GM18519 (cell line): ENCODE measurements at regions not wholly inside any gene's neighbourhood (a gene's known extent, or its start where the extent isn't known, plus 50 kb on each side); places are given as distances from the start of the nearest gene placed in this dataset.

ENCODE experiments used
- ATAC-seq: cut with Tn5 transposase; IDR thresholded peaks from one replicate; pipeline ENCODE4 v1.9.1; 2021; ENCODE audit warnings: mild to moderate bottlenecking, moderate library complexity; ENCODE audit not compliant: unreplicated experiment, low FRiP score

DNA sequence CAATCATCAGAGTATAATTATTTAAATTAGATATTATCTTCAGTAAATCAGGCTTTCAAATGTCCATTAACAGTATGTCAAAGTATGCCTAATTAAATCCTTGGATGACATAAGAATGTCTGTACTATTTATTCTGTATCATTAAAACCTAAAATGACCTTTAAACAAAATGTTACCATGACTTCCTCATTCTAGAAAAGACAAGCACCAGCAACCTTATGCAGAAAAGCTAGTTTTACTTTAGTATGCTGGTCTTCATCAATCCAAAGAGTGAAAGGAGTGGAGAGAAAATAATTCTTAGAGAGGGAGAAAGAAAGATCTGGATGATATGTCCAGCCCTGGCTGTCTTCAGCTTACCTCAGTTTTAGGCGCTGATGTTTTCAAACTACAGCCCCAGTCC, 140.1 kb upstream of the UBE2E2 start:
- ATAC-seq, result no peak

- ATAC-seq, result no peak
These were observed 136.0 kb upstream of the UBE2E2 start for GRCh38 chr3:23067116-23067515.

- ATAC-seq, result no peak
These were observed 135.0 kb upstream of the UBE2E2 start for GRCh38 chr3:23068016-23068728.

DNA sequence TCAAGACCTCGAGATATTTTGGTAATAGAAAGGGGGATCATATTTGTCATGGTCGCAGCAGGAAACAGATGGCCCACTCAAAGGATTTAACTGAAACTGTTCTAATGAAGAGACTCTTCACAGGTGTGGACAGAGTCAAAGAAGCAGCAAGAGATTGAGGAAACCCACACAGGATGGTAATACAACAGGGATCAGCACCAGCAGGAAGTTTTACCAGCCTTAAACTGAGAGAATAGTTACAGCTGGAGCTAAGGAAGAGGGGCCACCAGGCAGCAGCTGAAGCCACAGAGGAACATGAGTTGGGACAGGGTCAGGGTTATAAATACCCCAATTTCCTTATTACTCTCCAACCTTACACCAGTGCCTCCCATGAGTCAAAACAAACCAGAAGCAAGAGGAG, 131.8 kb upstream of the UBE2E2 start:
- ATAC-seq, result peak; percentile 20

- peak; percentile 77 for ATAC-seq
These were observed 131.4 kb upstream of the UBE2E2 start for GRCh38 chr3:23071758-23072157.

GRCh38 chr3:23072693-23073092, 130.4 kb upstream of the UBE2E2 start:
- ATAC-seq, result no peak

DNA sequence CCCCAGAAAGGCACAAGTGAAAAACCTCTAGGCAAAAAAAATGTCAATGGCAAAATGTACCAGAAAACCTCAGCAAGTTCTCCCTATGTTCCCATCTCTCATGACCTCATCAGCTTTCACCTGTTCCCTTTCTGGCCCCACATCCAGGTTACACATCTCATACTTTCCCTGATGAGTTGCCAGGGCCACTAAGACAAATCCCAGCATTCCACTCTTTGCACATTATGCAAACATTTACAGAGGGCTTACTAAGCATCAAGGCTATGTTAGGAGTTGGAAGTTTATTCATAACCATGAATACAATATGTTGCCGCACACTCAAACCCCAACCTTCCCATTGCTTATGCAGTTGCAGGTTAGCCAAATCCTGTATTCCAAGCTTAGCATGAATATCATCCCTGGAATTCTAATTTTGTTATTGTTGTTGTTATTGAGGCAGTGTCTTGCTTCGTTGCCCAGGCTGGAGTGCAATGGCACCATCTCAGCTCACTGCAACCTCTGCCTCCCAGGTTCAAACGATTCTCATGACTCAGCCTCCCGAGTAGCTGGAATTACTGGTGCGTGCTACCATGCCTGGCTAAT, 129.3 kb upstream of the UBE2E2 start:
- no peak for ATAC-seq

DNA sequence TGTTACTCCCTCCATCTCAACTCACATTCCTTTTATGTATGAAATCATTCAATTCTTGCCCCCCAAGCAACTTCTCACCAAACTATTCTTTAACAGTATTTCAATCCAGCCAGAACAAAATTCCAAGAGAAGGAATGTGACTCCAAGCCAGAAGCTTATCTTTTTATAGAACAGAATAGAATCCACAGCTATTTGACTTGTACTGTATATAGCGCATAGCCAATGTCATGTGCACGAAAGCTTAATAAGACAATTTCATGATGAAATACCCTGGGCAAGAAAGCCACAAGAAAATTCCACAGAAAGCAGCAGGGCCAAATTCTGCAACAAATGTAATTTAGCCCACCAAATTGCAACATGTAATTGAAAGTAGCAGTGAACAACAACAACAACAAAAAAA, 127.6 kb upstream of the UBE2E2 start:
- no peak for ATAC-seq

GRCh38 chr3:23076437-23076836, 126.7 kb upstream of the UBE2E2 start:
- no peak for ATAC-seq

DNA sequence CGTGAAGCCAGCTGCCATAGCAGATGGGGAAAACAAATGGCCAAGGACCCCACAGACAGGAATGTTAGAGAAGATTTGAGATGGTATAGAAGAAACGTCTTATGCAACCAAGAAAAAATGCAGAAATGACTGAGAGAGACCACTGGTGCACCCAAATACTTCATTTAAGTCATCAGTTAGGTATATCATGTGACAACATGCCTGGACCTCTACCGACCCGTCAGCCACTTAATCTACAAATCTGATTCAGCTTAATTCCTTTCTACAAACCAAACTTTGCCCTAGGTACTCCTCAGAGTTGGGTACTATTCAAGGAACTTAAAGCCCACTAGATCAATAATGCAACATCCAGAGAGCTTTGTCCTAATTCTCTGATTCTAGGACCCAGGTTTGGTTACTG, 126.0 kb upstream of the UBE2E2 start:
- ATAC-seq, result no peak

DNA sequence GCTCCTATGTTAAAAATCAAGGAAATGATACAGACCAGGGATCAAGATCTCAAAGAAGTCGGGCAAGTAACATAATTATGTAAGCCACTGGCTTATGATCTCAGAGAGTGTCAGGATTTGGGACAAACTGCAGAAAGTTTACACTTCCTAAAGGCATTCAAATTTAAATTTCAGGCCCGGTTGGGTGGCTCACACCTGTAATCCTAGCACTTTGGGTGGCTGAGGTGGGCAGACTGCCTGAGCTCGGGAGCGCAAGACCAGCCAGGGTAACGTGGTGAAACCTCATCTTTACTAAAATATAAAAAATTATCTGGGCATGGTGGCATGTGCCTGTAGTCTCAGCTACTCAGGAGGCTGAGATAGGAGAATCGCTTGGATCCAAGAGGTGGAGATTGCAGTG, 124.4 kb upstream of the UBE2E2 start:
- no peak for ATAC-seq

DNA sequence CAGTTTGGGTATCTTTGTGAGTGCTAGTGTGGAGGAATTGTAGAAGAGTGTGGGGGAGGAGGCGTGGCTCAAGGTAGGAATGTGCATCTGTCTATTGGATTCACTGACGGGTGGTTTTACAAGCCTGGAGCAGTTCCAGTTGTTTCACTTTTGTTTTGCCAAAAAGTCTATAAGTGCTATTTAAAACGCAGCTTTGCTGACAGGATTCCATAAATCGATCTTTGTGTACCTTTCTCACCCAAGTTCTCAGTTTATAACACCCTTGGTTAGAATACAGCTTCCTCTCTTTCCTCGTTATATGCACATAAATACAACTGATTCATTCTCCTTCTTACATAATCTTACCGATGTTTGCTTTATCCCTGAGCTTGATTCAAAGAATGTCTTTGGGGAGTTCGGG, 123.2 kb upstream of the UBE2E2 start:
- ATAC-seq, result no peak

GRCh38 chr3:23083701-23084100, 119.4 kb upstream of the UBE2E2 start:
- ATAC-seq, result no peak

DNA sequence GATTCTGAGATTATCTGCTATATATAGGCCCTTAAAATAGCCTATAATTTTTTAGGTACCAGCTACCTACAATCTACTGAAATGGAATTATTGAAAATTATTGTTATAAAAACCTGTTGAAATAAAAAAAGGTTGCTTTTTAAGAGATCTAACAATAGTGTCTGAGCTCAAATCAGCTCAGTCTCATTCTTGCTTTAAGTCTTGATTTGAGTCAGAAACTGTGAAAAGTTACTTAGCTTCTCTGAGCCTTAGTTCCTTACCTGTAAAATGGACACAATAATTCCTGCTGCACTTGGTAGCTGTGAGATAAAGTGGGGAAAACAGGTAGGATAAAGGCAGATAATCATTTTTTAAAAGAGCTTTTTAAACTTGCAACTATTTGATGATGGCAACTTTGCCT, 118.8 kb upstream of the UBE2E2 start:
- peak; percentile 88 for ATAC-seq

GRCh38 chr3:23085261-23085660, 117.9 kb upstream of the UBE2E2 start:
- ATAC-seq, result no peak

DNA sequence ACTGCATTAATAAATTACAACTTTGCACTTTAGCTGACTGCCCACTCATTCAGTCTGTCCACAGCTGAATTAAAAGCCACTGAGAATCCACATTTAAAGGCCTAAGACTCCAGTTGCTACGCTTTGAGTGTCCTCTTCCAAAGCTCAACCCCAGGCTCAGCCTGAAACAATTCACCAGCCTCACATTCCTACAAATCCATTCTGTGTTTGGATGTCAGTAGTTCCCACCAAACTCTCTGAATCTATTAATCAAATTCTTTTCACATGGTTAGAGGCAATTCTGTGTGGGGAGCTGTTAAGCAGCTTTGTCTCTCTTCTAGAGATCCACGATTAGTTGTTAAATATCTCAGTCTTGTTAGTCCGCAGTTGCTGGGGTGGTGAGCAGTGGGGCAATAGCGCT, 116.8 kb upstream of the UBE2E2 start:
- no peak for ATAC-seq

GRCh38 chr3:23086831-23087230, 116.3 kb upstream of the UBE2E2 start:
- ATAC-seq, result no peak

DNA sequence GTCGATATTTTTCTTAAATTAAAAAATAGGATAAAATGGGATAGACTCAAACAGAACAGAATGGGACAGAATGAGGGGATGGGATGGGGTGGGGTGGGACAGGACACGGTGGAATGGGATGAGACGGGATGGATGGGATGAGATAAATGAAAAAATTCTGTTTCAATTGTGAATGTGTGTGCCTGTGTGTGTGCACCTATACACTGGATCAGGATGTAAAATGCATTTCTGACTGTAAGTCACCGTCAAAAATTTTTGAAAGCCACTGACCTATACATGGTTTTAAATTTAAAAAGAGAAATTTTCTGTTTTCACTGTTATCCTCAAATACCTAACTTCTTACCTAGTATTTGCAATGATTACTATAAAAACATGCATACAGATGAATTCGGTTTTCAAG, 108.7 kb upstream of the UBE2E2 start:
- no peak for ATAC-seq

DNA sequence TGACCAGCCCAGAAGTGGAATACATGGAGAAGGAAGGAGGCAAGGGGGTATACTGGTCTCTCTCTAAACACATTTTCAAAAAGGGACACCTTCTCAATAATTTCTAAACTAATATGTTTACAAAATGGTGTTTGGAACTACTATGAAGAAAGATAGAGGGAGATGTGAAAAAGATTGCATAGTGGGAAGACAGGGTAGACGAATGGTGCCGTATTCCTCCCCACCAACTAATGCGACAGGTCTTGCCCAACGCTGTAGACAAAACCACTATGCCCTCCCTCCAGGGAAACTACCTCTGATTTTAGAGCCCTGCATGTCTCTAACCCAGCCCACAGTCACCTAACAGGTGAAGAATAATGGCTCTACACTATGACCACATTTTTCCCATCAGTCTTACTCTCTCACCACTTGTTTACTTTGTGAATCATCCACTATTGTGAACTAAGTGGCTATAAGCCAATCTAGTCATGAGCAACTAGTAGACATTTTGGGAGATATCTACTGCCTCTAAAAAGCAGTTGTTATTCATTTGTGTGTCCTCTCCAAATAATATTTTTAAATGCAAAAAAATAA, 108.2 kb upstream of the UBE2E2 start:
- ATAC-seq, result no peak

DNA sequence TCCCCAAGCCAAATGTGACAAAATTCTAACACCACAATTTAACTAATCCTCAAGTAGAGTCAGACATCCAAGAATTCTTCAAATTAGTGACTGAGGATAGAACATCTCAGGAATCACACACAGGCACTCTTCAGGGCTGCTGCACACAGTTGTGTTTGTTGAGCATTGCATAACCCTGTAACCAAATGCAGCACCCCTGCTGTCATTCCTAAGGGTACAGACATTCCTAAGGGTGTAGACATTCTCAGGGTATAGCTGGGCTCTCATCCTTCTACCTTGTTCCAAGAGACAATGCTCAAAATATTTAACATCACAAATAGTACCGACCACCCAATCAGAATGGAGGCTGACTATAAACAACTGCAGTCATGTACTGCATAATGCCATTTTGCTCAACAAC, 107.1 kb upstream of the UBE2E2 start:
- ATAC-seq, result no peak

DNA sequence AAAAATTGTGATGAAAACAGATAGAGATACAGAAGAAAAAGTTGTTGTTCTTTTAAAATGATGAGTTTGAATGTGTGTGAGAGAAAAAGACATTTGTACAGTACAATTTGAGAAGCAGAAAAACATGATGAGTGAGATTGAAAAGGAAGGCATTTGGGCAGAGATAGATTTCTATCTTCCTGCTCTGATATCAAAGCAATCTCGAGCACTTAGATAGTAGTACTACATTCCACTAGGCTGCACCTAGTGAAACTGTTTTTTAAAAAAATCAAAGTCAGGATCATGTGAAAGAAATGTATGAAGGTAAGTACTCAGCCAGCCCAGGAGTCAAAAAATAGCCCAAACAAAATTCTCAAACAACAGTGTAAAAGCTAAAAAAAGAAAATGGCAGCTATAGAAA, 104.1 kb upstream of the UBE2E2 start:
- ATAC-seq, result no peak

DNA sequence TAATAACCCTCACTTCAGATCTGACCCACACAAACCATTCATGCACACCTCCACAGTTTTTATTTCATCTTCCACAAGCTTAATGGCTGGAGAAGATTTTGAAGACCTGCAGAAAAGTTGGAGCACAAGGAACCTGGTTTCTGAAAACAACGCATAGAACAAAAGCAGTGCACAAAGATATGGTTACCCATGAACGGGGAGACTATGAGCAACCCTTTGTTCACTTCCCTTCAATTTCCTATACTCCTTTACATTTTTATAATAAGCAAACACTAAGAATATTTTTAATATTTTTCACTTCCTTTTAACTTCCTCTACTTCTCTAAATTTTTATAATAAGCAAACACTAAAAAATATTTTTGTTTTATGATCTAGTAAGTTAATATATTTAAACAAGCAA, 103.5 kb upstream of the UBE2E2 start:
- no peak for ATAC-seq
